ENCODE measurements at regions not wholly inside any gene's neighbourhood (a gene's known extent, or its start where the extent isn't known, plus 50 kb on each side); places are given as distances from the start of the nearest gene placed in this dataset.

GRCh38 chr7:121449735-121450240 is 53.7 kb upstream of the FAM3C start:
- WGBS (ENCODE audit: extremely low coverage, insufficient coverage, low lambda C conversion rate), result no CpG with 5 or more reads among the region's 1 CpG
- no peak overlapping the region for H3K18ac ChIP-seq (ENCODE audit: low read length)
- no peak overlapping the region for H2AK5ac ChIP-seq (ENCODE audit: low read length)
- H3K23ac ChIP-seq (ENCODE audit: low read length), result no peak overlapping the region
- no peaks in the 10 kb centered on the region for H3K4me1 ChIP-seq (ENCODE audit: control insufficient read depth, low read depth, low read length)
- no peak overlapping the region for H2BK120ac ChIP-seq (ENCODE audit: low read depth, low read length)
- no peaks in the 10 kb centered on the region for H3K27me3 ChIP-seq (ENCODE audit: insufficient read depth, low read length, poor library complexity)
- H3K9ac ChIP-seq (ENCODE audit: low read length), result no peak overlapping the region
- H4K5ac ChIP-seq (ENCODE audit: low read length), result no peak overlapping the region
- H3K4me2 ChIP-seq (ENCODE audit: low read length), result no peak overlapping the region
- H3K4me3 ChIP-seq (ENCODE audit: low read length), result no peak overlapping the region
- no peak overlapping the region for H3K56ac ChIP-seq (ENCODE audit: low read length)
- no peak overlapping the region for H2BK5ac ChIP-seq (ENCODE audit: low read length)
- no peak overlapping the region for H3K4ac ChIP-seq (ENCODE audit: low read depth, low read length)
- no peak for DNase-seq
- H3K79me1 ChIP-seq (ENCODE audit: low read length), result no peaks in the 10 kb centered on the region
- no peaks in the 10 kb centered on the region for H3K36me3 ChIP-seq (ENCODE audit: control insufficient read depth, insufficient read depth, low read length)
- no peaks in the 10 kb centered on the region for H3K79me2 ChIP-seq (ENCODE audit: control insufficient read depth, insufficient read depth, low read length)
- no peak overlapping the region for H3K27ac ChIP-seq (ENCODE audit: low read depth, low read length)
- no peak overlapping the region for H4K8ac ChIP-seq (ENCODE audit: low read depth, low read length)
- no peak overlapping the region for H2BK15ac ChIP-seq (replicated peaks; ENCODE audit: low read depth)

- Histone ChIP-seq H4K5ac (ENCODE audit: low read length) (no peak overlapping the region), H3K27me3 (ENCODE audit: insufficient read depth, low read length, poor library complexity) (no peaks in the 10 kb centered on the region), H2BK120ac (ENCODE audit: low read depth, low read length) (no peak overlapping the region), H2BK5ac (ENCODE audit: low read length) (no peak overlapping the region), H2BK15ac (replicated peaks; ENCODE audit: low read depth) (no peak overlapping the region), H3K79me2 (ENCODE audit: control insufficient read depth, insufficient read depth, low read length) (no peaks in the 10 kb centered on the region), H3K4ac (ENCODE audit: low read depth, low read length) (no peak overlapping the region), H2AK5ac (ENCODE audit: low read length) (no peak overlapping the region), H3K9ac (ENCODE audit: low read length) (no peak overlapping the region), H4K8ac (ENCODE audit: low read depth, low read length) (no peak overlapping the region), H3K18ac (ENCODE audit: low read length) (no peak overlapping the region), H3K79me1 (ENCODE audit: low read length) (no peaks in the 10 kb centered on the region), H3K4me1 (ENCODE audit: control insufficient read depth, low read depth, low read length) (no peaks in the 10 kb centered on the region), H3K36me3 (ENCODE audit: control insufficient read depth, insufficient read depth, low read length) (no peaks in the 10 kb centered on the region), H3K23ac (ENCODE audit: low read length) (no peak overlapping the region), H3K56ac (ENCODE audit: low read length) (no peak overlapping the region), H3K4me3 (ENCODE audit: low read length) (no peak overlapping the region), H3K4me2 (ENCODE audit: low read length) (no peak overlapping the region), H3K27ac (ENCODE audit: low read depth, low read length) (no peak overlapping the region)
- WGBS (ENCODE audit: extremely low coverage, insufficient coverage, low lambda C conversion rate), result no CpG with 5 or more reads among the region's 3 CpGs
- DNase-seq, result no peak
Measured at GRCh38 chr7:121449329-121449728, 53.2 kb upstream of the FAM3C start.

- Histone ChIP-seq H3K4ac (ENCODE audit: low read depth, low read length) (no peak overlapping the region), H3K4me1 (ENCODE audit: control insufficient read depth, low read depth, low read length) (no peaks in the 10 kb centered on the region), H3K23ac (ENCODE audit: low read length) (no peak overlapping the region), H2BK15ac (replicated peaks; ENCODE audit: low read depth) (no peak overlapping the region), H3K79me1 (ENCODE audit: low read length) (no peaks in the 10 kb centered on the region), H3K4me2 (ENCODE audit: low read length) (no peak overlapping the region), H3K18ac (ENCODE audit: low read length) (no peak overlapping the region), H3K9ac (ENCODE audit: low read length) (no peak overlapping the region), H2BK5ac (ENCODE audit: low read length) (no peak overlapping the region), H2BK120ac (ENCODE audit: low read depth, low read length) (no peak overlapping the region), H3K27ac (ENCODE audit: low read depth, low read length) (no peak overlapping the region), H3K36me3 (ENCODE audit: control insufficient read depth, insufficient read depth, low read length) (no peaks in the 10 kb centered on the region), H3K4me3 (ENCODE audit: low read length) (no peak overlapping the region), H2AK5ac (ENCODE audit: low read length) (no peak overlapping the region), H4K8ac (ENCODE audit: low read depth, low read length) (no peak overlapping the region), H4K5ac (ENCODE audit: low read length) (no peak overlapping the region), H3K56ac (ENCODE audit: low read length) (no peak overlapping the region), H3K79me2 (ENCODE audit: control insufficient read depth, insufficient read depth, low read length) (no peaks in the 10 kb centered on the region), H3K27me3 (ENCODE audit: insufficient read depth, low read length, poor library complexity) (no peaks in the 10 kb centered on the region)
- no CpG with 5 or more reads among the region's 11 CpGs for WGBS (ENCODE audit: extremely low coverage, insufficient coverage, low lambda C conversion rate)
- DNase-seq, result no peak
Measured at GRCh38 chr7:121448429-121448828, 52.3 kb upstream of the FAM3C start.

GRCh38 chr7:121447911-121448300 is 51.8 kb upstream of the FAM3C start:
- H3K18ac ChIP-seq (ENCODE audit: low read length), result no peak overlapping the region
- no peak overlapping the region for H2BK120ac ChIP-seq (ENCODE audit: low read depth, low read length)
- H4K8ac ChIP-seq (ENCODE audit: low read depth, low read length), result no peak overlapping the region
- H2BK15ac ChIP-seq (replicated peaks; ENCODE audit: low read depth), result no peak overlapping the region
- no peak overlapping the region for H3K9ac ChIP-seq (ENCODE audit: low read length)
- H3K36me3 ChIP-seq (ENCODE audit: control insufficient read depth, insufficient read depth, low read length), result no peaks in the 10 kb centered on the region
- H2BK5ac ChIP-seq (ENCODE audit: low read length), result no peak overlapping the region
- H3K23ac ChIP-seq (ENCODE audit: low read length), result no peak overlapping the region
- H3K27me3 ChIP-seq (ENCODE audit: insufficient read depth, low read length, poor library complexity), result no peaks in the 10 kb centered on the region
- no peaks in the 10 kb centered on the region for H3K79me1 ChIP-seq (ENCODE audit: low read length)
- H2AK5ac ChIP-seq (ENCODE audit: low read length), result no peak overlapping the region
- H3K79me2 ChIP-seq (ENCODE audit: control insufficient read depth, insufficient read depth, low read length), result no peaks in the 10 kb centered on the region
- H3K4me3 ChIP-seq (ENCODE audit: low read length), result no peak overlapping the region
- H4K5ac ChIP-seq (ENCODE audit: low read length), result no peak overlapping the region
- no peak overlapping the region for H3K56ac ChIP-seq (ENCODE audit: low read length)
- H3K4me2 ChIP-seq (ENCODE audit: low read length), result no peak overlapping the region
- no peak overlapping the region for H3K27ac ChIP-seq (ENCODE audit: low read depth, low read length)
- no peak for DNase-seq
- WGBS (ENCODE audit: extremely low coverage, insufficient coverage, low lambda C conversion rate), result no CpG with 5 or more reads among the region's 4 CpGs
- H3K4me1 ChIP-seq (ENCODE audit: control insufficient read depth, low read depth, low read length), result no peaks in the 10 kb centered on the region
- no peak overlapping the region for H3K4ac ChIP-seq (ENCODE audit: low read depth, low read length)

- H3K79me2 ChIP-seq (ENCODE audit: control insufficient read depth, insufficient read depth, low read length), result no peaks in the 10 kb centered on the region
- H3K9ac ChIP-seq (ENCODE audit: low read length), result no peak overlapping the region
- no peak overlapping the region for H2BK5ac ChIP-seq (ENCODE audit: low read length)
- H2BK15ac ChIP-seq (replicated peaks; ENCODE audit: low read depth), result no peak overlapping the region
- no peaks in the 10 kb centered on the region for H3K4me1 ChIP-seq (ENCODE audit: control insufficient read depth, low read depth, low read length)
- DNase-seq, result no peak
- no peak overlapping the region for H3K23ac ChIP-seq (ENCODE audit: low read length)
- H3K4me3 ChIP-seq (ENCODE audit: low read length), result no peak overlapping the region
- H3K27ac ChIP-seq (ENCODE audit: low read depth, low read length), result no peak overlapping the region
- H3K27me3 ChIP-seq (ENCODE audit: insufficient read depth, low read length, poor library complexity), result no peaks in the 10 kb centered on the region
- no peak overlapping the region for H3K18ac ChIP-seq (ENCODE audit: low read length)
- H4K8ac ChIP-seq (ENCODE audit: low read depth, low read length), result no peak overlapping the region
- WGBS (ENCODE audit: extremely low coverage, insufficient coverage, low lambda C conversion rate), result no CpG with 5 or more reads among the region's 2 CpGs
- no peak overlapping the region for H3K56ac ChIP-seq (ENCODE audit: low read length)
- H2BK120ac ChIP-seq (ENCODE audit: low read depth, low read length), result no peak overlapping the region
- no peaks in the 10 kb centered on the region for H3K79me1 ChIP-seq (ENCODE audit: low read length)
- no peaks in the 10 kb centered on the region for H3K36me3 ChIP-seq (ENCODE audit: control insufficient read depth, insufficient read depth, low read length)
- no peak overlapping the region for H2AK5ac ChIP-seq (ENCODE audit: low read length)
- H4K5ac ChIP-seq (ENCODE audit: low read length), result no peak overlapping the region
- H3K4ac ChIP-seq (ENCODE audit: low read depth, low read length), result no peak overlapping the region
- H3K4me2 ChIP-seq (ENCODE audit: low read length), result no peak overlapping the region
Measured at GRCh38 chr7:121447243-121447910, 51.3 kb upstream of the FAM3C start.

- H3K4me1 ChIP-seq (ENCODE audit: control insufficient read depth, low read depth, low read length), result no peaks in the 10 kb centered on the region
Measured at GRCh38 chr7:121446526-121446925, 50.4 kb upstream of the FAM3C start.

More at GRCh38 chr7:121446526-121446925, 50.4 kb upstream of the FAM3C start:
- no peak overlapping the region for H3K56ac ChIP-seq (ENCODE audit: low read length)
- no CpG with 5 or more reads among the region's 5 CpGs for WGBS (ENCODE audit: extremely low coverage, insufficient coverage, low lambda C conversion rate)
- H3K36me3 ChIP-seq (ENCODE audit: control insufficient read depth, insufficient read depth, low read length), result no peaks in the 10 kb centered on the region
- no peak overlapping the region for H2BK5ac ChIP-seq (ENCODE audit: low read length)
- no peak overlapping the region for H2BK120ac ChIP-seq (ENCODE audit: low read depth, low read length)
- no peak overlapping the region for H3K9ac ChIP-seq (ENCODE audit: low read length)
- no peaks in the 10 kb centered on the region for H3K79me1 ChIP-seq (ENCODE audit: low read length)
- H4K8ac ChIP-seq (ENCODE audit: low read depth, low read length), result no peak overlapping the region
- H3K27ac ChIP-seq (ENCODE audit: low read depth, low read length), result no peak overlapping the region
- no peaks in the 10 kb centered on the region for H3K27me3 ChIP-seq (ENCODE audit: insufficient read depth, low read length, poor library complexity)
- H4K5ac ChIP-seq (ENCODE audit: low read length), result no peak overlapping the region
- no peak overlapping the region for H3K4me2 ChIP-seq (ENCODE audit: low read length)
- H2AK5ac ChIP-seq (ENCODE audit: low read length), result no peak overlapping the region
- no peak overlapping the region for H3K23ac ChIP-seq (ENCODE audit: low read length)
- no peak overlapping the region for H3K4ac ChIP-seq (ENCODE audit: low read depth, low read length)
- H2BK15ac ChIP-seq (replicated peaks; ENCODE audit: low read depth), result no peak overlapping the region
- H3K79me2 ChIP-seq (ENCODE audit: control insufficient read depth, insufficient read depth, low read length), result no peaks in the 10 kb centered on the region
- DNase-seq, result no peak
- H3K18ac ChIP-seq (ENCODE audit: low read length), result no peak overlapping the region
- no peak overlapping the region for H3K4me3 ChIP-seq (ENCODE audit: low read length)

Data from mesendoderm (in vitro differentiated cells).